Naive B cell (primary cell): ENCODE measurements at regions not wholly inside any gene's neighbourhood (a gene's known extent, or its start where the extent isn't known, plus 50 kb on each side); places are given as distances from the start of the nearest gene placed in this dataset.
A peak's percentile ranks its signal among the peaks of the same experiment; 100 is the strongest.

ENCODE experiments used
- ATAC-seq, 2 donors: fragments of 150-1000 bp; cut with Tn5 transposase; 2 replicates each; pipeline ENCODE4 v1.10.0; 2021; ENCODE audit warnings: low read depth in 2 of 2, mild to moderate bottlenecking in 2 of 2, moderate library complexity in 2 of 2
- DNase-seq: peaks from one replicate; pipeline ENCODE4 v3.0.0; 2022
- H3K27ac Mint-ChIP-seq, 6 donors: one replicate each; pipeline ENCODE4 v1.8.0; 2020 to 2022; ENCODE audit warnings: mild to moderate bottlenecking in 6 of 6, mixed read lengths in 6 of 6, moderate library complexity in 5 of 6, inconsistent platforms in 2 of 6
- H3K27me3 Mint-ChIP-seq, 3 donors: one replicate each; pipeline ENCODE4 v1.8.0; 2021 to 2022; ENCODE audit warnings: mixed read lengths in 3 of 3, mild to moderate bottlenecking in 1 of 3
- H3K36me3 Mint-ChIP-seq, 2 donors: one replicate each; pipeline ENCODE4 v1.8.0; 2020 to 2022; ENCODE audit warnings: mixed read lengths in 2 of 2, inconsistent platforms in 1 of 2, mild to moderate bottlenecking in 1 of 2
- H3K4me1 Mint-ChIP-seq, 3 donors: one replicate each; pipeline ENCODE4 v1.8.0; 2020 to 2022; ENCODE audit warnings: mixed read lengths in 3 of 3, inconsistent platforms in 1 of 3, mild to moderate bottlenecking in 1 of 3, moderate library complexity in 1 of 3
- H3K4me3 Mint-ChIP-seq, 8 donors: one replicate each; pipeline ENCODE4 v1.8.0; 2020 to 2022; ENCODE audit warnings: mild to moderate bottlenecking in 8 of 8, mixed read lengths in 8 of 8, moderate library complexity in 8 of 8, inconsistent platforms in 2 of 8
- H3K9me3 Mint-ChIP-seq, 7 donors: one replicate each; pipeline ENCODE4 v1.8.0; 2020 to 2022; ENCODE audit warnings: mixed read lengths in 7 of 7, mild to moderate bottlenecking in 5 of 7, inconsistent platforms in 2 of 7, moderate library complexity in 1 of 7

- ATAC-seq: no peak
- Mint-ChIP-seq H3K9me3 (peaks cover 0 to 9% (median 5%) of the 10 kb centered on the region in 7 donors), H3K36me3 (no peaks in the 10 kb centered on the region), H3K4me3 (no peak overlapping the region), H3K27me3 (no peaks in the 10 kb centered on the region), H3K27ac (peak overlapping the region in 2 of 6 donors; percentile 45 to 78), H3K4me1 (no peaks in the 10 kb centered on the region)
- no peak for DNase-seq
These were observed 202.7 kb upstream of the RGMB start for GRCh38 chr5:98570661-98571191.

GRCh38 chr5:98573834-98574320, 199.6 kb upstream of the RGMB start:
- DNase-seq (no peak), ATAC-seq (no peak)
- Mint-ChIP-seq H3K27me3 (no peaks in the 10 kb centered on the region), H3K27ac (no peak overlapping the region), H3K9me3 (peaks cover 0 to 5% (median 1%) of the 10 kb centered on the region in 7 donors), H3K4me3 (no peak overlapping the region), H3K4me1 (no peaks in the 10 kb centered on the region), H3K36me3 (no peaks in the 10 kb centered on the region)

GRCh38 chr5:98576275-98576674, 197.2 kb upstream of the RGMB start:
- ATAC-seq (no peak), DNase-seq (no peak)
- Mint-ChIP-seq H3K36me3 (no peaks in the 10 kb centered on the region), H3K27me3 (no peaks in the 10 kb centered on the region), H3K4me1 (no peaks in the 10 kb centered on the region), H3K27ac (no peak overlapping the region), H3K9me3 (peaks cover 0 to 4% (median 1%) of the 10 kb centered on the region in 7 donors), H3K4me3 (no peak overlapping the region)

- DNase-seq (no peak), ATAC-seq (no peak)
- H3K4me1 Mint-ChIP-seq: no peaks in the 10 kb centered on the region
- H3K27me3 Mint-ChIP-seq: peaks cover 0 to 5% (median 0%) of the 10 kb centered on the region in 3 donors
- no peak overlapping the region for H3K4me3 Mint-ChIP-seq
- H3K9me3 Mint-ChIP-seq: peaks cover 0 to 4% (median 0%) of the 10 kb centered on the region in 7 donors
- no peaks in the 10 kb centered on the region for H3K36me3 Mint-ChIP-seq
- no peak overlapping the region for H3K27ac Mint-ChIP-seq
These were observed 195.0 kb upstream of the RGMB start for GRCh38 chr5:98578438-98578837.

- Mint-ChIP-seq H3K9me3 (peaks cover 0 to under 1% (median 0%) of the 10 kb centered on the region in 7 donors), H3K27ac (no peak overlapping the region), H3K27me3 (peaks cover 0 to 5% (median 0%) of the 10 kb centered on the region in 3 donors), H3K36me3 (no peaks in the 10 kb centered on the region), H3K4me3 (no peak overlapping the region), H3K4me1 (no peaks in the 10 kb centered on the region)
- DNase-seq (no peak), ATAC-seq (no peak)
These were observed 192.1 kb upstream of the RGMB start for GRCh38 chr5:98581112-98581997.

- ATAC-seq (no peak), DNase-seq (no peak)
- Mint-ChIP-seq H3K4me3 (no peak overlapping the region), H3K27me3 (peaks cover 0 to 5% (median 0%) of the 10 kb centered on the region in 3 donors), H3K9me3 (peaks cover 0 to 1% (median 0%) of the 10 kb centered on the region in 7 donors), H3K36me3 (no peaks in the 10 kb centered on the region), H3K4me1 (no peaks in the 10 kb centered on the region), H3K27ac (no peak overlapping the region)
These were observed 189.9 kb upstream of the RGMB start for GRCh38 chr5:98583586-98583985.

GRCh38 chr5:98585661-98586310, 187.7 kb upstream of the RGMB start:
- Mint-ChIP-seq H3K4me1 (no peaks in the 10 kb centered on the region), H3K27me3 (peaks cover 0 to 5% (median 0%) of the 10 kb centered on the region in 3 donors), H3K27ac (no peak overlapping the region), H3K4me3 (no peak overlapping the region), H3K36me3 (no peaks in the 10 kb centered on the region), H3K9me3 (peaks cover 0 to 10% (median 4%) of the 10 kb centered on the region in 7 donors)
- no peak for ATAC-seq
- no peak for DNase-seq

- no peak overlapping the region for H3K4me3 Mint-ChIP-seq
- no peak overlapping the region for H3K27ac Mint-ChIP-seq
- H3K36me3 Mint-ChIP-seq: no peaks in the 10 kb centered on the region
- H3K4me1 Mint-ChIP-seq: no peaks in the 10 kb centered on the region
- ATAC-seq (no peak), DNase-seq (no peak)
- peaks cover 0 to 10% (median 5%) of the 10 kb centered on the region in 7 donors for H3K9me3 Mint-ChIP-seq
- peaks cover 0 to 5% (median 0%) of the 10 kb centered on the region in 3 donors for H3K27me3 Mint-ChIP-seq
These were observed 186.9 kb upstream of the RGMB start for GRCh38 chr5:98586581-98586980.

GRCh38 chr5:98587166-98587565, 186.3 kb upstream of the RGMB start:
- no peaks in the 10 kb centered on the region for H3K36me3 Mint-ChIP-seq
- no peak for ATAC-seq
- H3K4me1 Mint-ChIP-seq: no peaks in the 10 kb centered on the region
- no peak overlapping the region for H3K27ac Mint-ChIP-seq
- DNase-seq: no peak
- H3K27me3 Mint-ChIP-seq: peaks cover 0 to 5% (median 0%) of the 10 kb centered on the region in 3 donors
- no peak overlapping the region for H3K4me3 Mint-ChIP-seq
- peaks cover 0 to 10% (median 5%) of the 10 kb centered on the region in 7 donors for H3K9me3 Mint-ChIP-seq

- Mint-ChIP-seq H3K9me3 (peaks cover under 1 to 10% (median 5%) of the 10 kb centered on the region in 7 donors), H3K27me3 (peaks cover 0 to 2% (median 0%) of the 10 kb centered on the region in 3 donors)
These were observed 185.2 kb upstream of the RGMB start for GRCh38 chr5:98588215-98588614.

GRCh38 chr5:98593418-98593817, 180.0 kb upstream of the RGMB start:
- H3K4me1 Mint-ChIP-seq: no peaks in the 10 kb centered on the region
- DNase-seq (no peak), ATAC-seq (no peak)
- peaks cover 0 to 4% (median 0%) of the 10 kb centered on the region in 3 donors for H3K27me3 Mint-ChIP-seq
- H3K27ac Mint-ChIP-seq: no peak overlapping the region
- no peaks in the 10 kb centered on the region for H3K36me3 Mint-ChIP-seq
- no peak overlapping the region for H3K4me3 Mint-ChIP-seq
- H3K9me3 Mint-ChIP-seq: peaks cover 4 to 13% (median 6%) of the 10 kb centered on the region in 7 donors

More at GRCh38 chr5:98588215-98588614, 185.2 kb upstream of the RGMB start:
- no peaks in the 10 kb centered on the region for H3K4me1 Mint-ChIP-seq
- H3K36me3 Mint-ChIP-seq: no peaks in the 10 kb centered on the region
- no peak for ATAC-seq
- DNase-seq: no peak
- H3K27ac Mint-ChIP-seq: no peak overlapping the region
- H3K4me3 Mint-ChIP-seq: no peak overlapping the region

- H3K27ac Mint-ChIP-seq: no peak overlapping the region
- no peak for ATAC-seq
- peaks cover 0 to 4% (median 0%) of the 10 kb centered on the region in 3 donors for H3K27me3 Mint-ChIP-seq
- H3K4me1 Mint-ChIP-seq: no peaks in the 10 kb centered on the region
- no peak for DNase-seq
- H3K36me3 Mint-ChIP-seq: no peaks in the 10 kb centered on the region
- no peak overlapping the region for H3K4me3 Mint-ChIP-seq
- H3K9me3 Mint-ChIP-seq: peaks cover 4 to 13% (median 8%) of the 10 kb centered on the region in 7 donors
These were observed 179.4 kb upstream of the RGMB start for GRCh38 chr5:98594098-98594497.

GRCh38 chr5:98599016-98599415, 174.4 kb upstream of the RGMB start:
- peaks cover 0 to 26% (median 11%) of the 10 kb centered on the region in 7 donors for H3K9me3 Mint-ChIP-seq
- no peak overlapping the region for H3K4me3 Mint-ChIP-seq
- peaks cover 0 to 7% of the 10 kb centered on the region in 2 donors for H3K36me3 Mint-ChIP-seq
- no peak for ATAC-seq
- H3K27ac Mint-ChIP-seq: no peak overlapping the region
- no peaks in the 10 kb centered on the region for H3K4me1 Mint-ChIP-seq
- no peak for DNase-seq
- H3K27me3 Mint-ChIP-seq: peaks cover 0 to 9% (median 0%) of the 10 kb centered on the region in 3 donors
